ENCODE measurements at regions not wholly inside any gene's neighbourhood (a gene's known extent, or its start where the extent isn't known, plus 50 kb on each side); places are given as distances from the start of the nearest gene placed in this dataset.

DNA sequence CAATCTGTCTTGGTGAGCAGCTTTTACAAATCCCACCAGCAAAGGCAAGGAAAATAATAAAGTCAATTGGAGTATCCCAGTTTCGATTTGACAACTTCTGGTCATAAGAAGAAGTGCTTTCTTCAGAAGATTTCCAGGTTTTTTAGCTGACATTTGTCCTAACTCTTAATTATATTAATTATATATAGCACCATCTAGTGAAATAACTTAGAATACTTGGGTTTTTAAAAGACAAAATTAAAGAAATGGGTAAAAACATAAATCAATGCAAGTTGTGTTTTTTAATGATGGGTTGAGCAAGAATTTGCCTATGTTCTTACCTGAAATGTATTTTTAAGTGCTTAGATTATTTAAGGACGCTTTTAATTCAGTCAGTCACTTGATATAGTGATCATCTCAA is 421.8 kb downstream of the ACTL7B start:
- CTCF ChIA-PET = no interaction called here

DNA sequence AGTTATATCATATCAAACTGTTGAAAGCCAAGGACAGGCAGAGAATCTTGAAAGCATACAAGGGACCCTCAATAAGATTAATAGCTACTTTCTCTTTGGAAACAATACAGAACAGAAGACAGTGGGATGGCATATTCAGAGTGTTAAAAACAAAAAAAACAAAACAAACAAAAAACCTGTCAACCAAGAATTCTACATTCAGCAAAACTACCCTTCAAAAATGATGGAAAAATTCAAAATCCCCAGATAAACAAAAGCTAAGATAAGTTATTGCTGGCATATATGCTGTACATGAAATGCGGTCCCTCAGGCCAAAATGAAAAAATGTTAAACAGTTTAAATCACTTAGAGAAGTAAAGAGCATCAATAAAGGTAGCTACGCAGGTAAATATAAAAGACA is 425.1 kb downstream of the ACTL7B start:
- Mint-ChIP-seq H3K4me3 (no peak overlapping the region), H3K27me3 (no peaks in the 10 kb centered on the region), H3K9me3 (ENCODE audit: insufficient read depth) (peaks cover 11% of the 10 kb centered on the region), H3K4me1 (no peaks in the 10 kb centered on the region), H3K27ac (no peak overlapping the region)
- Histone ChIP-seq H3K27ac (ENCODE audit: low read length in 2 of 2) (no peak overlapping the region), H3K4me3 (ENCODE audit: control extremely low read depth in 1 of 5, extremely low read depth in 1 of 5, insufficient read depth in 1 of 5, low read depth in 2 of 5, low read length in 4 of 5) (no peak overlapping the region), H3K4me2 (replicated peaks; ENCODE audit: low read depth, low read length, poor library complexity, severe bottlenecking) (no peak overlapping the region), H3K9me3 (ENCODE audit: control extremely low read depth in 1 of 3, control insufficient read depth in 2 of 3, insufficient read depth in 1 of 3, low read length in 2 of 3) (peaks cover 0 to 4% (median 3%) of the 10 kb centered on the region in 3 donors), H3K27me3 (replicated peaks in 1 of 4; ENCODE audit: control extremely low read depth in 1 of 4, control insufficient read depth in 3 of 4, insufficient read depth in 4 of 4, low read length in 3 of 4) (no peaks in the 10 kb centered on the region), H2AFZ (ENCODE audit: insufficient read depth, low read depth, low read length, poor library complexity, severe bottlenecking) (no peak overlapping the region), H3K4me1 (ENCODE audit: control insufficient read depth in 2 of 2, insufficient read depth in 2 of 2, low read length in 2 of 2) (no peaks in the 10 kb centered on the region), H3K36me3 (replicated peaks in 1 of 2; ENCODE audit: control extremely low read depth in 1 of 2, control insufficient read depth in 1 of 2, extremely low read depth in 1 of 2, insufficient read depth in 2 of 2, low read length in 1 of 2) (no peaks in the 10 kb centered on the region), H3K79me2 (ENCODE audit: control insufficient read depth, insufficient read depth, low read length) (no peaks in the 10 kb centered on the region), H3K9ac (ENCODE audit: low read length) (no peak overlapping the region), H4K20me1 (ENCODE audit: control insufficient read depth, insufficient read depth, low read length, poor library complexity, severe bottlenecking) (no peaks in the 10 kb centered on the region)
- WGBS (ENCODE audit: insufficient coverage) = no CpG with 5 or more reads among the region's 2 CpGs
- ChIA-PET CTCF (interaction anchor here (1.1 kb wide), 1 partner anchor 37 kb away, joined by 3 read pairs; no protein-coding TSS in a partner anchor), POLR2A (no interaction called here)
- DNase-seq (no peak), ATAC-seq (ENCODE audit: low read depth) (no peak)
- intact Hi-C loops (cut with micrococcal nuclease) = no loop called here
- TF ChIP-seq EZH2 (IDR thresholded peaks at IDR 0.05; ENCODE audit: borderline replicate concordance, insufficient read depth, low read depth, low read length, poor library complexity, severe bottlenecking) = no peak
- TF ChIP-seq, protein P1, sequence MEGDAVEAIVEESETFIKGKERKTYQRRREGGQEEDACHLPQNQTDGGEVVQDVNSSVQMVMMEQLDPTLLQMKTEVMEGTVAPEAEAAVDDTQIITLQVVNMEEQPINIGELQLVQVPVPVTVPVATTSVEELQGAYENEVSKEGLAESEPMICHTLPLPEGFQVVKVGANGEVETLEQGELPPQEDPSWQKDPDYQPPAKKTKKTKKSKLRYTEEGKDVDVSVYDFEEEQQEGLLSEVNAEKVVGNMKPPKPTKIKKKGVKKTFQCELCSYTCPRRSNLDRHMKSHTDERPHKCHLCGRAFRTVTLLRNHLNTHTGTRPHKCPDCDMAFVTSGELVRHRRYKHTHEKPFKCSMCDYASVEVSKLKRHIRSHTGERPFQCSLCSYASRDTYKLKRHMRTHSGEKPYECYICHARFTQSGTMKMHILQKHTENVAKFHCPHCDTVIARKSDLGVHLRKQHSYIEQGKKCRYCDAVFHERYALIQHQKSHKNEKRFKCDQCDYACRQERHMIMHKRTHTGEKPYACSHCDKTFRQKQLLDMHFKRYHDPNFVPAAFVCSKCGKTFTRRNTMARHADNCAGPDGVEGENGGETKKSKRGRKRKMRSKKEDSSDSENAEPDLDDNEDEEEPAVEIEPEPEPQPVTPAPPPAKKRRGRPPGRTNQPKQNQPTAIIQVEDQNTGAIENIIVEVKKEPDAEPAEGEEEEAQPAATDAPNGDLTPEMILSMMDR (IDR thresholded peaks at IDR 0.05) = no peak

More for the DNA sequence above, 421.8 kb downstream of the ACTL7B start:
- Histone ChIP-seq H3K79me2 (ENCODE audit: control insufficient read depth, insufficient read depth, low read length) (no peaks in the 10 kb centered on the region), H3K4me3 (ENCODE audit: control extremely low read depth in 1 of 5, extremely low read depth in 1 of 5, insufficient read depth in 1 of 5, low read depth in 2 of 5, low read length in 4 of 5) (no peak overlapping the region), H3K4me2 (replicated peaks; ENCODE audit: low read depth, low read length, poor library complexity, severe bottlenecking) (no peak overlapping the region), H2AFZ (ENCODE audit: insufficient read depth, low read depth, low read length, poor library complexity, severe bottlenecking) (no peak overlapping the region), H3K9ac (ENCODE audit: low read length) (no peak overlapping the region), H3K36me3 (replicated peaks in 1 of 2; ENCODE audit: control extremely low read depth in 1 of 2, control insufficient read depth in 1 of 2, extremely low read depth in 1 of 2, insufficient read depth in 2 of 2, low read length in 1 of 2) (no peaks in the 10 kb centered on the region), H3K9me3 (ENCODE audit: control extremely low read depth in 1 of 3, control insufficient read depth in 2 of 3, insufficient read depth in 1 of 3, low read length in 2 of 3) (peaks cover 0 to 4% (median 3%) of the 10 kb centered on the region in 3 donors), H3K4me1 (ENCODE audit: control insufficient read depth in 2 of 2, insufficient read depth in 2 of 2, low read length in 2 of 2) (no peaks in the 10 kb centered on the region), H4K20me1 (ENCODE audit: control insufficient read depth, insufficient read depth, low read length, poor library complexity, severe bottlenecking) (no peaks in the 10 kb centered on the region), H3K27me3 (replicated peaks in 1 of 4; ENCODE audit: control extremely low read depth in 1 of 4, control insufficient read depth in 3 of 4, insufficient read depth in 4 of 4, low read length in 3 of 4) (no peaks in the 10 kb centered on the region), H3K27ac (ENCODE audit: low read length in 2 of 2) (no peak overlapping the region)
- no peaks in the 10 kb centered on the region for H3K27me3 Mint-ChIP-seq
- H3K4me3 Mint-ChIP-seq = no peak overlapping the region
- intact Hi-C loops (cut with micrococcal nuclease) = no loop called here
- POLR2A ChIA-PET = no interaction called here
- TF ChIP-seq, protein P1 (IDR thresholded peaks at IDR 0.05) = no peak
- TF ChIP-seq EZH2 (IDR thresholded peaks at IDR 0.05; ENCODE audit: borderline replicate concordance, insufficient read depth, low read depth, low read length, poor library complexity, severe bottlenecking) = no peak
- no peak overlapping the region for H3K27ac Mint-ChIP-seq
- ATAC-seq (ENCODE audit: low read depth) = no peak
- WGBS (ENCODE audit: insufficient coverage) = 100% methylated on average over 1 of the region's 2 CpGs
- no peaks in the 10 kb centered on the region for H3K4me1 Mint-ChIP-seq
- DNase-seq = no peak
- H3K9me3 Mint-ChIP-seq (ENCODE audit: insufficient read depth) = peaks cover 11% of the 10 kb centered on the region

Measured in B cell (primary cell).